MM.1S (cell line): ENCODE measurements at regions not wholly inside any gene's neighbourhood (a gene's known extent, or its start where the extent isn't known, plus 50 kb on each side); places are given as distances from the start of the nearest gene placed in this dataset.

Experiments
- DNase-seq: peaks from one replicate; pipeline ENCODE4 v3.0.0-alpha.2; 2015
- H2AFZ ChIP-seq: fragments of 300-600 bp; sonication (generic); 2 replicates; pipeline ENCODE4 v1.6.0; 2016; ENCODE audit warnings: antibody characterized with exemption, low read length
- H3F3A ChIP-seq: fragments of 300-600 bp; sonication (generic); 2 replicates; pipeline ENCODE4 v1.6.1; 2016; ENCODE audit warnings: mild to moderate bottlenecking, antibody characterized with exemption, low read length, moderate library complexity, mixed read lengths; ENCODE audit not compliant: insufficient read depth
- H3K27ac ChIP-seq: fragments of 300-600 bp; sonication (generic); 2 replicates; pipeline ENCODE4 v1.5.1; 2016; ENCODE audit warnings: mild to moderate bottlenecking, low read length
- H3K27me3 ChIP-seq: fragments of 300-600 bp; sonication (generic); replicated peaks from 2 replicates; pipeline ENCODE4 v1.6.0; 2016; ENCODE audit warnings: low read length; ENCODE audit not compliant: insufficient read depth
- H3K36me3 ChIP-seq: fragments of 300-600 bp; sonication (generic); replicated peaks from 2 replicates; pipeline ENCODE4 v1.6.1; 2016; ENCODE audit warnings: mild to moderate bottlenecking, low read length, mixed read lengths; ENCODE audit not compliant: insufficient read depth
- H3K4me1 ChIP-seq: fragments of 300-600 bp; sonication (generic); 2 replicates; pipeline ENCODE4 v1.6.1; 2016; ENCODE audit warnings: low read length, mixed read lengths
- H3K4me2 ChIP-seq: fragments of 300-600 bp; sonication (generic); 2 replicates; pipeline ENCODE4 v1.6.0; 2016; ENCODE audit warnings: low read depth, low read length
- H3K4me3 ChIP-seq: fragments of 300-600 bp; sonication (generic); 2 replicates; pipeline ENCODE4 v1.5.1; 2016; ENCODE audit warnings: low read length, mixed read lengths
- H3K79me2 ChIP-seq: fragments of 300-600 bp; sonication (generic); 2 replicates; pipeline ENCODE4 v1.6.1; 2016; ENCODE audit warnings: mixed run types, low read length, mixed read lengths
- H3K9ac ChIP-seq: fragments of 300-600 bp; sonication (generic); 2 replicates; pipeline ENCODE4 v1.6.1; 2016; ENCODE audit warnings: low read length, mixed read lengths
- H3K9me2 ChIP-seq: fragments of 300-600 bp; sonication (generic); replicated peaks from 2 replicates; pipeline ENCODE4 v1.6.1; 2016; ENCODE audit warnings: mild to moderate bottlenecking, low read length, mixed read lengths; ENCODE audit not compliant: insufficient read depth
- H3K9me3 ChIP-seq: fragments of 300-600 bp; sonication (generic); replicated peaks from 2 replicates; pipeline ENCODE4 v1.6.1; 2016; ENCODE audit warnings: mild to moderate bottlenecking, low read length, mixed read lengths; ENCODE audit not compliant: insufficient read depth
- H4K20me1 ChIP-seq: fragments of 300-600 bp; sonication (generic); 2 replicates; pipeline ENCODE4 v1.6.1; 2016; ENCODE audit warnings: mild to moderate bottlenecking, low read length, moderate library complexity, mixed read lengths; ENCODE audit not compliant: insufficient read depth
- EZH2 ChIP-seq: fragments of 300-600 bp; sonication (generic); optimal IDR thresholded peaks from 2 replicates; pipeline ENCODE3; 2017; ENCODE audit warnings: low read depth, mild to moderate bottlenecking, antibody characterized with exemption, low read length, mixed read lengths
- EZH2phosphoT487 ChIP-seq: fragments of 300-600 bp; sonication (generic); IDR thresholded peaks from 2 replicates; pipeline ENCODE4 v1.6.1; 2018; ENCODE audit warnings: antibody characterized with exemption, low read length
- TF ChIP-seq, protein P1 (sequence below): fragments of 300-600 bp; sonication (generic); IDR thresholded peaks from 2 replicates; pipeline ENCODE4 v1.5.1; 2016; ENCODE audit warnings: antibody characterized with exemption, low read length, mixed read lengths

DNA sequence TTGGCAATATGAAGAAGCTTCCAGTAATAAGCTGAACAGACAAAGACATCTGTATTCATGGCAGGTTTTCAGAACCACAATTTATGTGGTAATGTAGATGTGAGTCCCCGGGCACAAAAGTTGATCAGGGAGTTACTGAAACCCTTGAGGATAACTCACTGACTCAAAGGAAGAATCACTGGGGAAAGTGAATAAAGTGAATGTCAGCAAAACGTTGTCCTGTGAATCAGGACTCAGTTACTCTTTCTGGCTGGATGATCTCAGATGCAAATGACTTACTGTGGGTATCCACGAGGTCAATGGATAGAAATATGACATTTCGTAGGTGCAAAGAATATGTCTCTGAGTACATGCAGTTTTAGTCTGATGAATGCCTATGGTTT, 172.8 kb upstream of the CTBP2 start:
- no peaks in the 10 kb centered on the region for H4K20me1 ChIP-seq

DNA sequence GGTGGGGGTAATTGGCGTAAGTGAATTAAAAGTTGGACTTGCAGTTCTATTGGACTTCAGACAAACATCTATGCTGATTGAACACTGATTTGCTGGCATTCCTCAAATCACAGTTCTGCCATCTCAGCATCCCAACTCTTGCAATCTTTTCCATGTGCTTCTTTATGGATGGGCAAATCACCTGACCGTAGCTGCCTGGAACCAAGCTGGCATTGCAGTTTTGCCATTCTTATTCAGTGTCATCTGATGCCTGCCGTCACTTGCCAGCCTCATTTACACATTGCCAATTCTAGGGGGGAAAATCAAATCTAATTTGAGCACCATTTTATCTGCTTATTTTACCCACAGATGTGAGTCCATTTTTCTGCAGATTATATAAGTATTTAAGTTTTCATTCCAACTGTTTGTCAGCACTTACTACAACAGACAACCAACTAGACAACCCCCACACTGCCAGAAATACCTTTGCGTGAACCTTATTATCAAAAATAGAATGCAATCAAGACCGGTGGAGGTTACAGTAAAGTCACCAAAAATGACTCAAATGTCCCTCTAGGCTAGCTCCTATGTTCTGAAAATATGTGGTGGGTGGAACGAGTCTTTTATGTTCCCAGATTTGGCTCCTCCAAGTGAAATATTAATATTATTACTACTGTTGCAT, 172.3 kb upstream of the CTBP2 start:
- H3K36me3 ChIP-seq = no peaks in the 10 kb centered on the region
- no peak for DNase-seq
- TF ChIP-seq, protein P1, sequence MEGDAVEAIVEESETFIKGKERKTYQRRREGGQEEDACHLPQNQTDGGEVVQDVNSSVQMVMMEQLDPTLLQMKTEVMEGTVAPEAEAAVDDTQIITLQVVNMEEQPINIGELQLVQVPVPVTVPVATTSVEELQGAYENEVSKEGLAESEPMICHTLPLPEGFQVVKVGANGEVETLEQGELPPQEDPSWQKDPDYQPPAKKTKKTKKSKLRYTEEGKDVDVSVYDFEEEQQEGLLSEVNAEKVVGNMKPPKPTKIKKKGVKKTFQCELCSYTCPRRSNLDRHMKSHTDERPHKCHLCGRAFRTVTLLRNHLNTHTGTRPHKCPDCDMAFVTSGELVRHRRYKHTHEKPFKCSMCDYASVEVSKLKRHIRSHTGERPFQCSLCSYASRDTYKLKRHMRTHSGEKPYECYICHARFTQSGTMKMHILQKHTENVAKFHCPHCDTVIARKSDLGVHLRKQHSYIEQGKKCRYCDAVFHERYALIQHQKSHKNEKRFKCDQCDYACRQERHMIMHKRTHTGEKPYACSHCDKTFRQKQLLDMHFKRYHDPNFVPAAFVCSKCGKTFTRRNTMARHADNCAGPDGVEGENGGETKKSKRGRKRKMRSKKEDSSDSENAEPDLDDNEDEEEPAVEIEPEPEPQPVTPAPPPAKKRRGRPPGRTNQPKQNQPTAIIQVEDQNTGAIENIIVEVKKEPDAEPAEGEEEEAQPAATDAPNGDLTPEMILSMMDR = no peak
- TF ChIP-seq EZH2 = no peak
- TF ChIP-seq EZH2phosphoT487 = no peak
- no peaks in the 10 kb centered on the region for H3K9me2 ChIP-seq
- H3K79me2 ChIP-seq = no peaks in the 10 kb centered on the region
- H3K9me3 ChIP-seq = no peaks in the 10 kb centered on the region
- H3K9ac ChIP-seq = no peak overlapping the region
- no peaks in the 10 kb centered on the region for H3F3A ChIP-seq
- H3K27me3 ChIP-seq = no peaks in the 10 kb centered on the region
- no peak overlapping the region for H3K4me2 ChIP-seq
- H3K4me1 ChIP-seq = no peaks in the 10 kb centered on the region
- H4K20me1 ChIP-seq = no peaks in the 10 kb centered on the region
- no peak overlapping the region for H3K27ac ChIP-seq
- no peak overlapping the region for H2AFZ ChIP-seq
- no peak overlapping the region for H3K4me3 ChIP-seq

More for the DNA sequence above, 172.8 kb upstream of the CTBP2 start:
- no peak for DNase-seq
- Histone ChIP-seq H3K9me3 (no peaks in the 10 kb centered on the region), H2AFZ (no peak overlapping the region), H3F3A (no peaks in the 10 kb centered on the region), H3K4me2 (no peak overlapping the region), H3K9ac (no peak overlapping the region), H3K36me3 (no peaks in the 10 kb centered on the region), H3K27ac (no peak overlapping the region), H3K4me3 (no peak overlapping the region), H3K27me3 (no peaks in the 10 kb centered on the region), H3K4me1 (no peaks in the 10 kb centered on the region), H3K9me2 (no peaks in the 10 kb centered on the region), H3K79me2 (no peaks in the 10 kb centered on the region)
- TF ChIP-seq EZH2phosphoT487 = no peak
- TF ChIP-seq EZH2 = no peak
- TF ChIP-seq, protein P1 = no peak

DNA sequence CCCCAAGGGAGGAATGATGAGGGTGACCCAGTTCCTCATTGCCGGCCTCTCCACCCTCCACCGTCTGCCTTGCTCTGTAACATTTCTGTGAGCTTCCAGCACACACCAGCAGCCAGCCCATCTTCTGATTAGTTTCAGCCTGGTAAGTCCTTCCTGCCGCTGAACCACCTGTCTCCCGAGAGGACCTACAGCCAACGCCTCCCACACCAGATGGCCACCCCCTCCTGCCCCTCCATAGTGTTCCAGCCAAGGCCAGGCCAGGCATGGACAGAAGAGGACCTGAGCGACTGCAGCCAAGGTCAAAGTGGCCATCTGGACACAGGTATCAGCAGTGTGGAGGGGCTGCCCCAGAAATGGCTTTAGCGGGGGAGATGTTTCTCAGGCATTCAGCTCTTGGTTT, 170.7 kb upstream of the CTBP2 start:
- Histone ChIP-seq H4K20me1 (no peaks in the 10 kb centered on the region), H3K27me3 (no peaks in the 10 kb centered on the region), H3F3A (no peaks in the 10 kb centered on the region), H3K9me2 (no peaks in the 10 kb centered on the region), H3K9me3 (no peaks in the 10 kb centered on the region), H3K4me2 (no peak overlapping the region), H3K79me2 (no peaks in the 10 kb centered on the region), H3K36me3 (no peaks in the 10 kb centered on the region), H3K27ac (no peak overlapping the region), H3K4me1 (no peaks in the 10 kb centered on the region), H3K9ac (no peak overlapping the region), H2AFZ (no peak overlapping the region), H3K4me3 (no peak overlapping the region)
- no peak for TF ChIP-seq EZH2phosphoT487
- TF ChIP-seq, protein P1 = no peak
- no peak for TF ChIP-seq EZH2
- no peak for DNase-seq
